Endodermal cell (in vitro differentiated cells): ENCODE measurements at regions not wholly inside any gene's neighbourhood (a gene's known extent, or its start where the extent isn't known, plus 50 kb on each side); places are given as distances from the start of the nearest gene placed in this dataset.

ENCODE experiments used
- DNase-seq: peaks from one replicate; pipeline ENCODE4 v3.0.0-alpha.2; 2017
- H3K27ac ChIP-seq: 2 replicates; pipeline ENCODE4 v1.5.1; 2013; ENCODE audit warnings: mild to moderate bottlenecking, low read depth, low read length, moderate library complexity
- H3K27me3 ChIP-seq: 2 replicates; pipeline ENCODE4 v1.6.1; 2013; ENCODE audit warnings: mild to moderate bottlenecking, low read length, moderate library complexity; ENCODE audit not compliant: insufficient read depth, control insufficient read depth, poor library complexity, severe bottlenecking
- H3K36me3 ChIP-seq: 2 replicates; pipeline ENCODE4 v1.7.0; 2013; ENCODE audit warnings: mild to moderate bottlenecking, low read length, moderate library complexity; ENCODE audit not compliant: control insufficient read depth, insufficient read depth
- H3K4me1 ChIP-seq: one replicate; pipeline ENCODE4 v1.7.0; 2013; ENCODE audit warnings: low read length; ENCODE audit not compliant: control insufficient read depth, insufficient read depth
- H3K4me3 ChIP-seq: 2 replicates; pipeline ENCODE4 v1.5.1; 2013; ENCODE audit warnings: mild to moderate bottlenecking, low read length, moderate library complexity
- H3K9ac ChIP-seq: 2 replicates; pipeline ENCODE4 v1.6.1; 2013; ENCODE audit warnings: mild to moderate bottlenecking, low read length, moderate library complexity; ENCODE audit not compliant: poor library complexity, severe bottlenecking; ENCODE audit errors: extremely low read depth
- H3K9me3 ChIP-seq: 2 replicates; pipeline ENCODE4 v1.6.1; 2013; ENCODE audit warnings: mild to moderate bottlenecking, low read length, moderate library complexity; ENCODE audit not compliant: control insufficient read depth
- H3K27ac Mint-ChIP-seq: 2 replicates; pipeline ENCODE4 v1.8.0; 2020; ENCODE audit warnings: mixed read lengths
- H3K27me3 Mint-ChIP-seq: 2 replicates; pipeline ENCODE4 v1.8.0; 2021; ENCODE audit warnings: mild to moderate bottlenecking, mixed read lengths; ENCODE audit not compliant: insufficient read depth
- H3K36me3 Mint-ChIP-seq: 2 replicates; pipeline ENCODE4 v1.8.0; 2020; ENCODE audit warnings: low read depth, mixed read lengths
- H3K4me1 Mint-ChIP-seq: 2 replicates; pipeline ENCODE4 v1.8.0; 2020; ENCODE audit warnings: mixed read lengths
- H3K4me3 Mint-ChIP-seq: 2 replicates; pipeline ENCODE4 v1.8.0; 2020; ENCODE audit warnings: mild to moderate bottlenecking, moderate library complexity, mixed read lengths
- H3K9me3 Mint-ChIP-seq: 2 replicates; pipeline ENCODE4 v1.8.0; 2020; ENCODE audit warnings: mild to moderate bottlenecking, mixed read lengths
- CTCF ChIP-seq: fragments of 200-600 bp; sonication (generic); conservative IDR thresholded peaks from 2 replicates; pipeline ENCODE4 v1.5.0; 2021; ENCODE audit warnings: antibody characterized with exemption, mild to moderate bottlenecking
- WGBS, 2 experiments: methylation state at CpG; one replicate each; pipeline versions ENCODE4 v1.1.5 to v1.1.7; 2013; ENCODE audit warnings: missing lambda C conversion rate in 2 of 2, mixed read lengths in 1 of 2; ENCODE audit not compliant: insufficient coverage in 1 of 2, insufficient read length in 1 of 2; 5-methylcytosine and 5-hydroxymethylcytosine counted together

- Histone ChIP-seq H3K36me3 (no peaks in the 10 kb centered on the region), H3K27ac (no peak overlapping the region), H3K4me1 (no peaks in the 10 kb centered on the region), H3K9me3 (no peaks in the 10 kb centered on the region), H3K4me3 (no peak overlapping the region), H3K27me3 (no peaks in the 10 kb centered on the region), H3K9ac (no peak overlapping the region)
- no peaks in the 10 kb centered on the region for H3K36me3 Mint-ChIP-seq
- no peak overlapping the region for H3K4me3 Mint-ChIP-seq
- DNase-seq, result no peak
- H3K27me3 Mint-ChIP-seq, result no peaks in the 10 kb centered on the region
- no peak for TF ChIP-seq CTCF
- H3K4me1 Mint-ChIP-seq, result no peaks in the 10 kb centered on the region
- WGBS, 2 experiments, result 90 to 95% methylated on average over 3 of the region's 3 CpGs
- no peak overlapping the region for H3K27ac Mint-ChIP-seq
- H3K9me3 Mint-ChIP-seq, result no peaks in the 10 kb centered on the region
These were observed 72.0 kb upstream of the INTU start for GRCh38 chr4:127560755-127561154.

- 43 to 71% methylated on average over 1 to 2 of the region's 2 CpGs for WGBS, 2 experiments
- Histone ChIP-seq H3K9me3 (no peaks in the 10 kb centered on the region), H3K4me3 (no peak overlapping the region), H3K4me1 (no peaks in the 10 kb centered on the region), H3K27me3 (no peaks in the 10 kb centered on the region), H3K27ac (no peak overlapping the region), H3K9ac (no peak overlapping the region), H3K36me3 (no peaks in the 10 kb centered on the region)
- H3K36me3 Mint-ChIP-seq, result no peaks in the 10 kb centered on the region
- H3K4me1 Mint-ChIP-seq, result peaks cover 3% of the 10 kb centered on the region
- no peak for TF ChIP-seq CTCF
- no peaks in the 10 kb centered on the region for H3K27me3 Mint-ChIP-seq
- peak; percentile 69 for DNase-seq
- H3K9me3 Mint-ChIP-seq, result no peaks in the 10 kb centered on the region
- H3K27ac Mint-ChIP-seq, result no peak overlapping the region
- H3K4me3 Mint-ChIP-seq, result no peak overlapping the region
These were observed 58.1 kb upstream of the INTU start for GRCh38 chr4:127574643-127575042.

- Histone ChIP-seq H3K9me3 (no peaks in the 10 kb centered on the region), H3K36me3 (no peaks in the 10 kb centered on the region), H3K27me3 (no peaks in the 10 kb centered on the region), H3K4me1 (no peaks in the 10 kb centered on the region), H3K4me3 (no peak overlapping the region), H3K27ac (no peak overlapping the region), H3K9ac (no peak overlapping the region)
- H3K4me1 Mint-ChIP-seq, result peaks cover 3% of the 10 kb centered on the region
- H3K27me3 Mint-ChIP-seq, result no peaks in the 10 kb centered on the region
- WGBS, 2 experiments, result 93% methylated on average over 2 of the region's 2 CpGs; no CpG with 5 or more reads in 1 of the 2 experiments
- no peak for TF ChIP-seq CTCF
- H3K9me3 Mint-ChIP-seq, result no peaks in the 10 kb centered on the region
- no peak for DNase-seq
- H3K36me3 Mint-ChIP-seq, result no peaks in the 10 kb centered on the region
- no peak overlapping the region for H3K4me3 Mint-ChIP-seq
- H3K27ac Mint-ChIP-seq, result no peak overlapping the region
These were observed 56.9 kb upstream of the INTU start for GRCh38 chr4:127575888-127576287.
